ENCODE measurements at regions not wholly inside any gene's neighbourhood (a gene's known extent, or its start where the extent isn't known, plus 50 kb on each side); places are given as distances from the start of the nearest gene placed in this dataset.

GRCh38 chr12:85413266-85413665 lies 133.2 kb downstream of the ALX1 start:
- H3K9ac ChIP-seq: no peak overlapping the region
- H3K27me3 ChIP-seq (ENCODE audit: insufficient read depth, low read depth): no peaks in the 10 kb centered on the region
- no peaks in the 10 kb centered on the region for H3K36me3 ChIP-seq (ENCODE audit: insufficient read depth)
- H3K4me3 ChIP-seq (IDR thresholded peaks at IDR 0.05; ENCODE audit: insufficient read depth, low read depth, low read length): no peak overlapping the region
- no peak overlapping the region for H3K4me2 ChIP-seq
- H2AFZ ChIP-seq (ENCODE audit: low read depth): no peak overlapping the region
- no peaks in the 10 kb centered on the region for H3K4me1 ChIP-seq (ENCODE audit: low read depth, poor library complexity, severe bottlenecking)
- no peaks in the 10 kb centered on the region for H3K79me2 ChIP-seq (ENCODE audit: insufficient read depth, low read depth)
- H3K27ac ChIP-seq: no peak overlapping the region
- no peak for TF ChIP-seq CTCF (conservative IDR thresholded peaks at IDR 0.05; ENCODE audit: low read depth, low read length)
- no peaks in the 10 kb centered on the region for H4K20me1 ChIP-seq (ENCODE audit: insufficient read depth)

- Histone ChIP-seq H3K27ac (no peak overlapping the region), H3K4me1 (ENCODE audit: low read depth, poor library complexity, severe bottlenecking) (no peaks in the 10 kb centered on the region), H3K4me3 (IDR thresholded peaks at IDR 0.05; ENCODE audit: insufficient read depth, low read depth, low read length) (no peak overlapping the region), H4K20me1 (ENCODE audit: insufficient read depth) (no peaks in the 10 kb centered on the region), H3K27me3 (ENCODE audit: insufficient read depth, low read depth) (no peaks in the 10 kb centered on the region), H3K36me3 (ENCODE audit: insufficient read depth) (no peaks in the 10 kb centered on the region), H3K79me2 (ENCODE audit: insufficient read depth, low read depth) (no peaks in the 10 kb centered on the region), H3K9ac (no peak overlapping the region), H2AFZ (ENCODE audit: low read depth) (no peak overlapping the region), H3K4me2 (no peak overlapping the region)
- no peak for TF ChIP-seq CTCF (conservative IDR thresholded peaks at IDR 0.05; ENCODE audit: low read depth, low read length)
These were observed 142.7 kb downstream of the ALX1 start for GRCh38 chr12:85422762-85423161.

GRCh38 chr12:85423947-85424346 lies 143.9 kb downstream of the ALX1 start:
- no peak overlapping the region for H3K4me3 ChIP-seq (IDR thresholded peaks at IDR 0.05; ENCODE audit: insufficient read depth, low read depth, low read length)
- no peaks in the 10 kb centered on the region for H3K27me3 ChIP-seq (ENCODE audit: insufficient read depth, low read depth)
- H3K4me1 ChIP-seq (ENCODE audit: low read depth, poor library complexity, severe bottlenecking): no peaks in the 10 kb centered on the region
- no peak overlapping the region for H2AFZ ChIP-seq (ENCODE audit: low read depth)
- H3K27ac ChIP-seq: no peak overlapping the region
- TF ChIP-seq CTCF (conservative IDR thresholded peaks at IDR 0.05; ENCODE audit: low read depth, low read length): no peak
- H4K20me1 ChIP-seq (ENCODE audit: insufficient read depth): no peaks in the 10 kb centered on the region
- H3K4me2 ChIP-seq: no peak overlapping the region
- H3K9ac ChIP-seq: no peak overlapping the region
- no peaks in the 10 kb centered on the region for H3K79me2 ChIP-seq (ENCODE audit: insufficient read depth, low read depth)
- H3K36me3 ChIP-seq (ENCODE audit: insufficient read depth): no peaks in the 10 kb centered on the region

GRCh38 chr12:85424581-85425348 lies 144.7 kb downstream of the ALX1 start:
- Histone ChIP-seq H3K36me3 (ENCODE audit: insufficient read depth) (no peaks in the 10 kb centered on the region), H3K27ac (no peak overlapping the region), H3K9ac (no peak overlapping the region), H3K27me3 (ENCODE audit: insufficient read depth, low read depth) (no peaks in the 10 kb centered on the region), H3K4me1 (ENCODE audit: low read depth, poor library complexity, severe bottlenecking) (no peaks in the 10 kb centered on the region), H3K4me3 (IDR thresholded peaks at IDR 0.05; ENCODE audit: insufficient read depth, low read depth, low read length) (no peak overlapping the region), H3K4me2 (no peak overlapping the region), H3K79me2 (ENCODE audit: insufficient read depth, low read depth) (no peaks in the 10 kb centered on the region), H4K20me1 (ENCODE audit: insufficient read depth) (no peaks in the 10 kb centered on the region), H2AFZ (ENCODE audit: low read depth) (no peak overlapping the region)
- peak; percentile 33 for TF ChIP-seq CTCF (conservative IDR thresholded peaks at IDR 0.05; ENCODE audit: low read depth, low read length)

Data from KMS-11 (cell line).